Colonic mucosa (tissue), 4 donors: ENCODE measurements at regions not wholly inside any gene's neighbourhood (a gene's known extent, or its start where the extent isn't known, plus 50 kb on each side); places are given as distances from the start of the nearest gene placed in this dataset.

ENCODE experiments used
- DNase-seq: peaks from one replicate; pipeline ENCODE4 v3.0.0-alpha.2; 2020
- H3K27ac ChIP-seq: fragments of 200-600 bp; one replicate; pipeline ENCODE4 v1.8.0; 2021
- H3K27me3 ChIP-seq: fragments of 200-600 bp; one replicate; pipeline ENCODE4 v1.8.0; 2021
- H3K36me3 ChIP-seq: fragments of 200-600 bp; one replicate; pipeline ENCODE4 v1.8.0; 2021
- H3K4me1 ChIP-seq: fragments of 200-600 bp; one replicate; pipeline ENCODE4 v1.8.0; 2021; ENCODE audit warnings: mild to moderate bottlenecking
- H3K4me3 ChIP-seq: fragments of 200-600 bp; one replicate; pipeline ENCODE4 v1.8.0; 2021
- H3K9ac ChIP-seq, 2 donors: one replicate each; pipeline ENCODE4 v1.7.0; 2013; ENCODE audit warnings: control low read depth in 2 of 2, low read depth in 2 of 2, low read length in 2 of 2
- H3K9me3 ChIP-seq: fragments of 200-600 bp; one replicate; pipeline ENCODE4 v1.8.0; 2021
- CTCF ChIP-seq: fragments of 200-600 bp; IDR thresholded peaks from one replicate; pipeline ENCODE4 v1.8.0; 2022; ENCODE audit warnings: antibody characterized with exemption, mild to moderate bottlenecking
- intact Hi-C: fragments of 100-400 bp; cut with DNase I; formaldehyde crosslinking; loops from one replicate; pipeline ENCODE4 v1.14.1; 2022
- donor health status: healthy.
- donor health status: DM: no; HTN: no; CAD: no.
- donor health status: DM: no; HTN: no; CAD: no.

- intact Hi-C loops = no loop called here
- Histone ChIP-seq H3K4me3 (no peak overlapping the region), H3K9me3 (no peaks in the 10 kb centered on the region), H3K36me3 (no peaks in the 10 kb centered on the region), H3K9ac (no peak overlapping the region), H3K27ac (no peak overlapping the region), H3K4me1 (no peaks in the 10 kb centered on the region), H3K27me3 (no peaks in the 10 kb centered on the region)
- TF ChIP-seq CTCF = no peak
- DNase-seq = no peak
Measured at GRCh38 chr3:67278015-67278618, 280.0 kb downstream of the KBTBD8 start.

GRCh38 chr3:67286586-67286985, 288.5 kb downstream of the KBTBD8 start:
- intact Hi-C loops = no loop called here
- Histone ChIP-seq H3K9me3 (no peaks in the 10 kb centered on the region), H3K4me3 (no peak overlapping the region), H3K4me1 (no peaks in the 10 kb centered on the region), H3K27ac (no peak overlapping the region), H3K36me3 (no peaks in the 10 kb centered on the region), H3K9ac (no peak overlapping the region), H3K27me3 (no peaks in the 10 kb centered on the region)
- TF ChIP-seq CTCF = no peak
- DNase-seq = no peak

GRCh38 chr3:67288466-67289106, 290.5 kb downstream of the KBTBD8 start:
- no peak for DNase-seq
- Histone ChIP-seq H3K4me1 (no peaks in the 10 kb centered on the region), H3K9me3 (no peaks in the 10 kb centered on the region), H3K4me3 (no peak overlapping the region), H3K9ac (no peak overlapping the region), H3K36me3 (no peaks in the 10 kb centered on the region), H3K27me3 (no peaks in the 10 kb centered on the region), H3K27ac (no peak overlapping the region)
- intact Hi-C loops = no loop called here
- no peak for TF ChIP-seq CTCF

GRCh38 chr3:67289626-67290025, 291.5 kb downstream of the KBTBD8 start:
- Histone ChIP-seq H3K27me3 (no peaks in the 10 kb centered on the region), H3K9ac (no peak overlapping the region), H3K27ac (no peak overlapping the region), H3K36me3 (no peaks in the 10 kb centered on the region), H3K9me3 (no peaks in the 10 kb centered on the region), H3K4me1 (no peaks in the 10 kb centered on the region), H3K4me3 (no peak overlapping the region)
- no peak for DNase-seq
- TF ChIP-seq CTCF = no peak
- intact Hi-C loops = no loop called here

- H3K9me3 ChIP-seq = no peaks in the 10 kb centered on the region
- no peaks in the 10 kb centered on the region for H3K4me1 ChIP-seq
- no peak overlapping the region for H3K4me3 ChIP-seq
- no peak for DNase-seq
- H3K27me3 ChIP-seq = no peaks in the 10 kb centered on the region
- H3K9ac ChIP-seq = no peak overlapping the region
- TF ChIP-seq CTCF = no peak
- H3K36me3 ChIP-seq = no peaks in the 10 kb centered on the region
- no peak overlapping the region for H3K27ac ChIP-seq
- intact Hi-C loops = no loop called here
Measured at GRCh38 chr3:67290438-67290837, 292.3 kb downstream of the KBTBD8 start.
